ENCODE measurements at regions not wholly inside any gene's neighbourhood (a gene's known extent, or its start where the extent isn't known, plus 50 kb on each side); places are given as distances from the start of the nearest gene placed in this dataset.

DNA sequence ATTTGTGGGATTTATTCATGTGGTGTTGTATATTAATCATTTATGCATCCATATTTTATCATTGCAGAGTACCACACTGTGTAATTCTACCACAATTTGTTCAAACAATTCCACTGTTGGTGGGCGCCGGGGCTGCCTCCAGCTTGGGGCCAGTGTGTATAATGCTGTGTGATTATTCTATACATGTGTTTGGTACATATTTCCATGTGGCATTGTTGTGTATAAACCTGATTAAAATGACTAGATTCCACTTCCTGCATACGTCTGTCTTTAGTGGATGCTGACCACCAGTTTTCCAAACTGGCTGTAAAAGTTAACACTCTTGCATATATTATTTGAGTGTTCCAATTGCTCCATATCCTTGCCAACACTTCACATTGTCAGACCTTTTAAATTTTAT lies 1213.8 kb downstream of the TBC1D22A start:
- H3K4me3 ChIP-seq (ENCODE audit: low read length): no peak overlapping the region
- no peaks in the 10 kb centered on the region for H3K4me1 ChIP-seq (ENCODE audit: insufficient read depth, low read length)
- no peaks in the 10 kb centered on the region for H3K9me3 ChIP-seq (ENCODE audit: low read depth, low read length)
- H3K27me3 ChIP-seq (ENCODE audit: insufficient read depth, low read length): peaks cover 2% of the 10 kb centered on the region

DNA sequence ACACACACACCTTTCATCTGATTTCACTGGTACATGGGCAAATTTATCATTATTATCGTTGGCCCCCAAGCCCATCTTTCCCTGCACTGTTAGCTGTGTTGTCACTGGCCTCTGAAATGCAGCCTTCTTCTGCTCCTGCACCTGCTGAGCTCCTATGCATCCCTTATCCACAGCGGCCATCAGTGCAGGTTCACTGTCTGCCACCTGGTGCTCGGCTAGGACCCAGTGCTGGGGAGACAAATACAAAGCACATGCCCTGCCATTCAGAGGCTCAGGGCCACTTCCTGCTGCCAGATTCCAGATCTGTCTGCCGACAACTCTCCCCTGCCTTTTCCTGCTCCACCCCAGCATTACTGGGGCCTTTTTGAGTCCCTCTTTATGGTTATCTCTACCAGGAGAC lies 1205.4 kb downstream of the TBC1D22A start:
- Histone ChIP-seq H3K4me1 (ENCODE audit: insufficient read depth, low read length) (no peaks in the 10 kb centered on the region), H3K27me3 (ENCODE audit: insufficient read depth, low read length) (no peaks in the 10 kb centered on the region), H3K4me3 (ENCODE audit: low read length) (no peak overlapping the region), H3K9me3 (ENCODE audit: low read depth, low read length) (no peaks in the 10 kb centered on the region)

DNA sequence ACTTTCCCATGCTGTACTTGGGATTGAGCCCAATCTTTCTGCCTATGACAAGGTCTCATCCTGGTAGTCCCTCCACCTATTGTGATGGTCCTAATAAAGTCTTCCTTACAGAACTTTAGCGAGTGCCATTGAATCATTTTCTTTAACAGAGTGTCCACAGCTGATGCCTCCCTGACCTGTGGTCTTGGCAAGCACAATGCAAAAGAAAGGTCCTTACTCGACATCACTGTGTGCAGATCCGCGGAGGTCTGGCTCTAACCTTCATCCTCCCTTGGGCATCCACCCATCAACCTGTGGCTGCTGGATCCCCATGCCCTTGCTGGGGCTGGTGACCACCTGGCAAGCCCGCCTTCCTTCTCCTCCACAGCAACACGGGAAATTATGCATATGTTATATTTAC lies 1203.9 kb downstream of the TBC1D22A start:
- no peaks in the 10 kb centered on the region for H3K4me1 ChIP-seq (ENCODE audit: insufficient read depth, low read length)
- no peaks in the 10 kb centered on the region for H3K27me3 ChIP-seq (ENCODE audit: insufficient read depth, low read length)
- no peak overlapping the region for H3K4me3 ChIP-seq (ENCODE audit: low read length)
- H3K9me3 ChIP-seq (ENCODE audit: low read depth, low read length): no peaks in the 10 kb centered on the region

DNA sequence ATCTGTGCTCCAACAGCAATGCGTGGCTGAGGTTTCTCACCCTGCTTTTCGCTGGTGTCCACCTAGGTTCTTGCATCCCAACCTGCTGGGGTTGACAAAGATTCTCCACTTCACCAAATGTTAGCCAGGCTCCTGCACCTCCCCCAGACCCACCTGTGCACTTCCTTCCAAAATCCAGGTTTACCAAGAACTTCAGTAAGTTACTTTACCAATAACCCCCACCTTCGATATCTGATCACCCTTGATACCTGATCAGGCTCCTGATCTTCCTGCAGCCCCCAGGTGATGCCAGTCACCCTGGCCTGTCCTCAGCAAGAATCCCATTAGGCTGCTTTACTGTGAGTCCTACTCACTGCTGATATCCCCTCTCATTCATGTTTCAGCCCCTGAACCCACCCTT lies 1203.4 kb downstream of the TBC1D22A start:
- Histone ChIP-seq H3K4me3 (ENCODE audit: low read length) (no peak overlapping the region), H3K27me3 (ENCODE audit: insufficient read depth, low read length) (no peaks in the 10 kb centered on the region), H3K9me3 (ENCODE audit: low read depth, low read length) (no peaks in the 10 kb centered on the region), H3K4me1 (ENCODE audit: insufficient read depth, low read length) (no peaks in the 10 kb centered on the region)

DNA sequence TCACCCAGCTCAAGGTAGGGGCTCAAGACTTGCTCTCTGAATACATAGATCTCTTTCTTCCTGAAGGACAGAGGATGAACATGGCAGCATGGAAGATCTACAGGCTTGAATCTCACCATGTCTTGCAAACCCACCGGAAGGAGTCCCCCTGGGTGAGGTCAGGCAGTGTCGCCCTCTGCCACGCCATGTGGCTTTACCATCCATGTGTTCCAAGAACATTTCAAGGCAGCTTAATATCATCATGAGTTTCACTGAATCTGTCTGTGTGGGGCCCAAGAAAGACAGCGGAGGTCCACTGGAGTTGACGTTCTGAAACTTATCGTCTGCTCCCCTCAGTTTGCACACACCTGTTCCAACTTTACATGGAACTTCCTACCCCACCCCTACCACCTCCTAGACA lies 1202.6 kb downstream of the TBC1D22A start:
- no peaks in the 10 kb centered on the region for H3K4me1 ChIP-seq (ENCODE audit: insufficient read depth, low read length)
- H3K4me3 ChIP-seq (ENCODE audit: low read length): no peak overlapping the region
- H3K9me3 ChIP-seq (ENCODE audit: low read depth, low read length): no peaks in the 10 kb centered on the region
- no peaks in the 10 kb centered on the region for H3K27me3 ChIP-seq (ENCODE audit: insufficient read depth, low read length)

DNA sequence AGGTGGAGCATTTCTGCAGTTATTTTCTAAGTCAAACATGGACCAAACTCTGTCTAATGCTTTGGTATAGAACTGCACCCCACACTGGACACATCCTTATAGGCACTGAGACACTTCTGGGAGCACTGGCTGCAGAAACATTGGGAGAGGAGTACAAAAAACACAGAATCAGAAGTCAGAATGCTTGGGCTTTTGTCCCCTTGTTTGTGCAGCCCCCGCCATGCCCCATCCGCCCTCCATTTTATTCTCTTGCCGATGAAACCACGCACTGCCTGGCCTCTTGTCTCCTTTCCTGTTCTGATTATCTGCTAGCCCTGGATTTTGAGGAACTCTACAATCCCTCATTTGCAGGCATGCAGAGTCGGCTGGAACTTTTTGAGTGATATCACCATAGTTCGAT lies 1201.2 kb downstream of the TBC1D22A start:
- Histone ChIP-seq H3K9me3 (ENCODE audit: low read depth, low read length) (peaks cover 4% of the 10 kb centered on the region), H3K4me1 (ENCODE audit: insufficient read depth, low read length) (no peaks in the 10 kb centered on the region), H3K27me3 (ENCODE audit: insufficient read depth, low read length) (peaks cover 3% of the 10 kb centered on the region), H3K4me3 (ENCODE audit: low read length) (no peak overlapping the region)

DNA sequence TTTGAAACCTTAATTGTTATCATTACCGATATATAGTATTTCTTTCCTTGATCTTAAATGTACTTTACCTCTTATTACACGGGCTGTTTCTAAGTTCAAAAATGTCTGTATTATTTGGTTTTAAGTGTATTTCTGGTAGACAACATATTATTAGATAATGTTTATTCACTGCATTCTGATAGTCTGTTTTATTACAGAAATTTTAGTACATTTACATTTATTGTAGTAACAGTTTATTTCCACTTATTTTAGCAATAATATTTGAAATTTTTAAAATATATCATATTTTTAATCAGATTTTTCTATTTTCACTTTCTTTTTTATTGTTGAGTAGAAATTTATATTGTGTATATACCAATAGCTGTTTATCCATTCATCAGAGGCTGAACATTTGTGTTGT lies 1195.2 kb downstream of the TBC1D22A start:
- Histone ChIP-seq H3K4me1 (ENCODE audit: insufficient read depth, low read length) (no peaks in the 10 kb centered on the region), H3K27me3 (ENCODE audit: insufficient read depth, low read length) (peaks cover 3% of the 10 kb centered on the region), H3K4me3 (ENCODE audit: low read length) (no peak overlapping the region), H3K9me3 (ENCODE audit: low read depth, low read length) (peaks cover 20% of the 10 kb centered on the region)

DNA sequence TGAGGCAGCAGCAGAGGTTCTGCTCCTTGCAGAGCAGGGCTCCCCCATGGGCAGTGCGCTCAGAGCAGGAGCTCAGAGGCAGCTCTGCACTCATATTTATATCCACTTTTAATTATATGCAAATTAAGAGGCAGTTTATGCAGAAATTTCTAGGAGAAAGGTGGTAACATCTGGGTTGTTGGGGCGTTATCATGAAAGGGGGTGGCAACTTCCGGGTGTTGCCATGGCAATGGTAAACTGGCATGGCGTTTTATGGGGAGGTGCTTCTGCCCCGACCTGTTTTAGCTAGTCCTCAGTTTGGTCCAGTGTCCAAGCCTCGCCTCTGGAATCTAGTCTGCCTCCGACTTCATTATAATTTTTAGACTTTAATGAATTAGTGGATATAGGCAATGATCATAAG lies 1191.7 kb downstream of the TBC1D22A start:
- H3K4me1 ChIP-seq (ENCODE audit: insufficient read depth, low read length): no peaks in the 10 kb centered on the region
- peaks cover 3% of the 10 kb centered on the region for H3K27me3 ChIP-seq (ENCODE audit: insufficient read depth, low read length)
- peaks cover 20% of the 10 kb centered on the region for H3K9me3 ChIP-seq (ENCODE audit: low read depth, low read length)
- H3K4me3 ChIP-seq (ENCODE audit: low read length): no peak overlapping the region

DNA sequence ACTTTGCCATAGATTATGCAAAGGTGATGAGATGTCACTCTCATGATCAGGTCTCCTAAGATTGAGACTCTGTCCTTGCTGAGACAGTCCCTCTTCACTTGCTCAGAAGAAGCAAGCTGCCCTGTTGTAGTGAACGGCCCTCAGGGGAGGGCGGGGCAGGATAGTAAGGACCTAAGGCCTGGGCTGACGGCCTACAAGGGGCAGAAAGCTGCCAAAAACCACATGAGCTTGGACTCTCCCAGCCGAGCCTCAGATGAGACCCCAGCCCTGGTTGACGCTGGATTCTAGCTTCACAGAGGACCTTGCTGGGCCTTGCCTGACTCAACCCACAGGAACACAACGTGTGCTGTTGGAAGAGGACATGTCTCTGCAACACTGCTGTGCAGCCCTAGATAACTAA lies 1182.5 kb downstream of the TBC1D22A start:
- H3K4me3 ChIP-seq (ENCODE audit: low read length): no peak overlapping the region
- no peaks in the 10 kb centered on the region for H3K4me1 ChIP-seq (ENCODE audit: insufficient read depth, low read length)
- H3K9me3 ChIP-seq (ENCODE audit: low read depth, low read length): no peaks in the 10 kb centered on the region
- H3K27me3 ChIP-seq (ENCODE audit: insufficient read depth, low read length): no peaks in the 10 kb centered on the region

DNA sequence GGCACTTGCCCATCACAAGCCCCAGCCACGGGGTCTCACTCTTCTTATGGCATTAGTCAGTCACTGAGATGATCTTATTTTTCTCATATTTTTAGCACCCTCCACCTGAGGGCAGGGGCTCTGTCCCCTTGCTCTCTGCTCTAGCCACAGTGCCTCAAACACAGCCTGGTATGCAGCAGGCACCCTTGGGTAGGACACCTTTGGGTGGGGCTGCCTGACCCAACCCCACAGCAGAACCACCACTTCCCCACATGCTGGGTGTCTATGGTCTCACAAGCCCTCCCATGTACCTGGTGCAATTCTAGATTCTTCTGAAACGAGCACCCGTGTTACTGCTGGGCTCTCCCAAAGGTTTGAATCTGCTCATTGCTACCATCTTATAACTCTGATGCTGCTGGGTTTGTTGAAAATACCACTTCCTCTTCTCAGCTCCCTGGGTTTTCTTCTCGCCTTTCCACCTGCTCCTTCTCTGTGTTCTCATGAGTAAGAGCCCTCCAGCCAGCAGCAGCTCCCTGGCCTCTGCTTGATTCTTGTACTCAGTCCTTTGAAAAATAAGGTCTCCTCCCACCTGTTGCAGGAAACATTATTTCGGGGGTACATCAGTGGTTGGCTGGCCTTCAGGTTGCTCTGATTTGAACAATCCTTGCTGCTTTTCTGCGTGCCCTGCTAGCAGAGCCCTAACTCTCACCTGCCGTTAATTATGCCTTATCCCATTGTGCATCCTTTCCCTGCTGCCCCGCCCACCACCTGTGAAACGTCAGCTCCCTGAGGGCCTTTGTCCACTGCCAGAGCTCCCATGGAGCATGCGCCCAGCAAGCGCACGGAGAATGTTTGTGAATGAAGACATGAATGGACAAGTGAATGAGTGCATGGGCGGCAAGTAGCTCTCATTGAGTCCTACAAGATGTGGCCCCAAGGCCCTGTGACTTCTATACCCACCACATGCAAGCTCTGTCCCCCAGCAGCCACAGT lies 1181.6 kb downstream of the TBC1D22A start:
- Histone ChIP-seq H3K4me3 (ENCODE audit: low read length) (no peak overlapping the region), H3K4me1 (ENCODE audit: insufficient read depth, low read length) (no peaks in the 10 kb centered on the region), H3K9me3 (ENCODE audit: low read depth, low read length) (no peaks in the 10 kb centered on the region), H3K27me3 (ENCODE audit: insufficient read depth, low read length) (no peaks in the 10 kb centered on the region)

DNA sequence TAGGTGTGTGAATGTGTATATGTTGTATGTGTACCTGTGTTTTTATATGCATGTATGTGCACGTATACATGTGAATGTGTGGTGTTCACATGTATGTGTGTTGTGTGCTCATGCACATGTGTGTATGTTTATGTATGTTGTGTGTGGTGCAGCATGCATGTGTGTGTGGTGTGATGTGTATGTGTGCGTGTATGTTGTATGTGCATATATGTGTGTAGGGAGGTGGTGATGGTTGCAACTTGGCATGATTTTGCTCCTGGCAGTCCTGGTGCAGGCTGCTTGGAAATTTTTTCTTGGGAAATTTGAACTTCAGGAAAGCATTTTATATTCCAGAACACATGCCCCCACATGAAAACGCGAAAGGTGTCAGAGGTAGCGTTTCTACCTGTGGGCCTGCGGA lies 1177.8 kb downstream of the TBC1D22A start:
- Histone ChIP-seq H3K27me3 (ENCODE audit: insufficient read depth, low read length) (no peaks in the 10 kb centered on the region), H3K4me1 (ENCODE audit: insufficient read depth, low read length) (no peaks in the 10 kb centered on the region), H3K9me3 (ENCODE audit: low read depth, low read length) (no peaks in the 10 kb centered on the region), H3K4me3 (ENCODE audit: low read length) (no peak overlapping the region)

DNA sequence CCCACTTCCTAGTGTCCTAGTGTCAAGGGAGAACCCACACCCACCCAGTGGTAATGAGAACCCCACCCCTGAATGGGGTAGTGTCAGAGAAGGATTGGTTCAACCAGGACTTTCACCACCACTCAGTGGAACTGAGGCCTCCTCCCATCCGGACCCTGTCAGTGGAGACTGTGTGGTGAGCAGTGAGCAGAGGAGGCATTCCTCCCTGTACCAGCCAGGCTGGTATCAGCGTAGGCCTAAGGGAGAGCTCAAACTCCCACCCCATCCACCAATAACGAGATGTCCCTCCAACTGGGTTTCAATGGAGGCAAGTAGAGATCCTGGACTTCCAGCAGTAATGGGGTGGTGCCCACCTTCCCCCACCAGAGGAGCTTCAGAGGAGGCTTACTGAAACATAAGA lies 1171.4 kb downstream of the TBC1D22A start:
- H3K9me3 ChIP-seq (ENCODE audit: low read depth, low read length): no peaks in the 10 kb centered on the region
- no peak overlapping the region for H3K4me3 ChIP-seq (ENCODE audit: low read length)
- H3K4me1 ChIP-seq (ENCODE audit: insufficient read depth, low read length): no peaks in the 10 kb centered on the region
- H3K27me3 ChIP-seq (ENCODE audit: insufficient read depth, low read length): no peaks in the 10 kb centered on the region

DNA sequence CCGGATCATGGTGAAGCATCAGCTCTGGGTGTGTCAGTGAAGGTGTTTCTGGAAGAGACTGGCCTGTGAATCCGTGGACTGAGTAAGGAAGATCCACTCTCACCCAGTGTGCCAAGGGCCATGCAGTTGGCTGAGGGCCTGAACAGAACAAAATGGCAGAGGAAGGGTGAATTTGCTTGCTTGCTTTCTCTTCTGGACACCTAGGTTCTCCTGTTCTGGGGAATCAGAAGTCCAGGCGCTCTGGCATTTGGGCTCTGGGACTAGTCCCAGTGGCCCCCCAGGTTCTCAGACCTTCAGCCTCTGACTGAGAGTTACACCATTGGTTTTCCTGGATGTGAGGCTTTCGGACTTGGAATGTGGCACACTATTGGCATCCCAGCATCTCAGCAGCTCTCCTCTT lies 1170.8 kb downstream of the TBC1D22A start:
- H3K4me3 ChIP-seq (ENCODE audit: low read length): no peak overlapping the region
- H3K9me3 ChIP-seq (ENCODE audit: low read depth, low read length): no peaks in the 10 kb centered on the region
- H3K4me1 ChIP-seq (ENCODE audit: insufficient read depth, low read length): no peaks in the 10 kb centered on the region
- no peaks in the 10 kb centered on the region for H3K27me3 ChIP-seq (ENCODE audit: insufficient read depth, low read length)

DNA sequence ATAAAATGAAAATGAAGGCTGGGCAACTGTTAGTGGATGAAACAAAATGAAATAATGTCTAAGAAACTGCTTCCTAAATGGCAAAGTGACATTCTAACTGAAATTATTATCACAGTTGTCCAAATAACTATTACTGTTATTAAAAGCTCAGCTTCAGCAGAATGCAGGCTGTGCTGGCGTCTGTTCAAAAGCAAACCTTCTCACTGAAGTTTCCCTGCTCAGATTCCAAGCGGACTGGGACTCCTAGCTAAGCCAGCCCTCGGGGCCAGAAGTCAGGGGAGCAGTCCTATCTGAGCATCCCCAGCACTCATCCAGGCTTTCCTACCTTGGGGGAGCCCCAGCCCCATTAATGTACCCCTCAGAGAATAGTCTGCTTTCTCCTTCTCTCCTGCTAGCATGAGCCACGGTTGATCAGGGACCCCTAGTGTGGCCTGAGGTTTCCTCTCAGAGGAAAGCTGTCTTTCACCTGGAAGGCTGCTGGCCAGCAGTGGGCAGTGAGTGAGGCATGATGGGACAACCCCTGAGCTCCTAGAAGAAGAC lies 1167.3 kb downstream of the TBC1D22A start:
- Histone ChIP-seq H3K4me1 (ENCODE audit: insufficient read depth, low read length) (no peaks in the 10 kb centered on the region), H3K27me3 (ENCODE audit: insufficient read depth, low read length) (no peaks in the 10 kb centered on the region), H3K4me3 (ENCODE audit: low read length) (no peak overlapping the region), H3K9me3 (ENCODE audit: low read depth, low read length) (no peaks in the 10 kb centered on the region)

DNA sequence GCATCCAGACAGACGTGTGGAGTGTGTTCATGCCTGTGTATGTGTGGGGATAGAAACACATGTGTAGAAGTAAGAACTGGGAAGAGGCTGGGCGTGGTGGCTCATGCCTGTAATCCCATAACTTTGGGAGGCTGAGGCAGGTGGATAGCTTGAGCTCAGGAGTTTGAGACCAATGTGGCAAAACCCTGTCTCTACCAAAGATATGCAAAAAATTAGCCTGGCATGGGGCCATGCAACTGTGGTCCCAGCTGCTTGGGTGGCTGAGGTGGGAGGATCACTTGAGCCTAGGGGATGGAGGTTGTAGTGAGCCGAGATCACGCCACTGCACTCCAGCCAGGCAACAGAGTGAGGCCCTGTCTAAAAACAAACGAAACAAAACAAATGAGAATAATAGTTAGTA lies 1166.6 kb downstream of the TBC1D22A start:
- no peaks in the 10 kb centered on the region for H3K4me1 ChIP-seq (ENCODE audit: insufficient read depth, low read length)
- no peak overlapping the region for H3K4me3 ChIP-seq (ENCODE audit: low read length)
- no peaks in the 10 kb centered on the region for H3K9me3 ChIP-seq (ENCODE audit: low read depth, low read length)
- no peaks in the 10 kb centered on the region for H3K27me3 ChIP-seq (ENCODE audit: insufficient read depth, low read length)

DNA sequence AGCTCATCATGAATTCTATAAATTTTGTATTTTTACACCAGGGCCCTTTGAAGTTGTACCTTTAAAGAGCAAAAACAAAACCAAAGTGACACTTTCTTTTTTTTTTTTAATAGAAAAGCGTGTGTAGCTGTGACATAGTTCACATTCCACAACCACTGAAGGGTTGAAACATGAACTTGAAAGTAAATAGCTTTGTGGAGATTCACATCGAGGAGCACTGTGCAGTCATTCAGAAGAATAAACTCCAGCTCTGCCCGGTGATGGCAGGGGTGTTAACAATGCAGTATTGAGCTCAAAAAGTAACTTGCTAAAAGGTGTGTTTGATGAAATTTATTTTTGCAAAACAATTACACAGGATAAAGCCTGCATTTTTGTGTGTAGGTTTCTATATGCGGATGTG lies 1166.2 kb downstream of the TBC1D22A start:
- Histone ChIP-seq H3K4me1 (ENCODE audit: insufficient read depth, low read length) (no peaks in the 10 kb centered on the region), H3K27me3 (ENCODE audit: insufficient read depth, low read length) (no peaks in the 10 kb centered on the region), H3K9me3 (ENCODE audit: low read depth, low read length) (no peaks in the 10 kb centered on the region), H3K4me3 (ENCODE audit: low read length) (no peak overlapping the region)

All from mononuclear cell (primary cell).